KMS-11 (cell line): ENCODE measurements at regions not wholly inside any gene's neighbourhood (a gene's known extent, or its start where the extent isn't known, plus 50 kb on each side); places are given as distances from the start of the nearest gene placed in this dataset.

Experiments
- H2AFZ ChIP-seq: fragments of 200-600 bp; sonication (generic); 2 replicates; pipeline ENCODE4 v1.6.1; 2016; ENCODE audit warnings: antibody characterized with exemption, mixed run types, low read depth
- H3K27ac ChIP-seq: fragments of 200-600 bp; sonication (generic); 2 replicates; pipeline ENCODE4 v1.6.1; 2016; ENCODE audit warnings: mild to moderate bottlenecking, mixed run types
- H3K27me3 ChIP-seq: fragments of 200-600 bp; sonication (generic); 2 replicates; pipeline ENCODE4 v1.6.1; 2017; ENCODE audit warnings: mild to moderate bottlenecking, low read depth, mixed run types, moderate library complexity; ENCODE audit not compliant: insufficient read depth
- H3K36me3 ChIP-seq: fragments of 200-600 bp; sonication (generic); 2 replicates; pipeline ENCODE4 v1.6.1; 2017; ENCODE audit warnings: mild to moderate bottlenecking, mixed run types; ENCODE audit not compliant: insufficient read depth
- H3K4me1 ChIP-seq: fragments of 200-600 bp; sonication (generic); 2 replicates; pipeline ENCODE4 v1.6.1; 2016; ENCODE audit warnings: mild to moderate bottlenecking, low read depth, mixed run types; ENCODE audit not compliant: poor library complexity, severe bottlenecking
- H3K4me2 ChIP-seq: fragments of 200-600 bp; sonication (generic); 2 replicates; pipeline ENCODE4 v1.7.0; 2016; ENCODE audit warnings: mild to moderate bottlenecking, mixed run types
- H3K4me3 ChIP-seq: fragments of 200-600 bp; sonication (generic); IDR thresholded peaks from 2 replicates; pipeline ENCODE4 v1.6.1; 2017; ENCODE audit warnings: low read depth, low read length, mixed read lengths; ENCODE audit not compliant: insufficient read depth
- H3K79me2 ChIP-seq: fragments of 200-600 bp; sonication (generic); 2 replicates; pipeline ENCODE4 v1.6.1; 2016; ENCODE audit warnings: low read depth, mixed run types; ENCODE audit not compliant: insufficient read depth
- H3K9ac ChIP-seq: fragments of 200-600 bp; sonication (generic); 2 replicates; pipeline ENCODE4 v1.6.1; 2016; ENCODE audit warnings: mild to moderate bottlenecking, mixed run types
- H4K20me1 ChIP-seq: fragments of 200-600 bp; sonication (generic); 2 replicates; pipeline ENCODE4 v1.6.1; 2016; ENCODE audit warnings: mild to moderate bottlenecking, mixed run types; ENCODE audit not compliant: insufficient read depth
- CTCF ChIP-seq: fragments of 200-600 bp; sonication (generic); conservative IDR thresholded peaks from 2 replicates; pipeline ENCODE4 v1.6.1; 2017; ENCODE audit warnings: low read depth, mild to moderate bottlenecking, antibody characterized with exemption, low read length, moderate library complexity, mixed read lengths

GRCh38 chr18:53797998-53798495, 426.4 kb downstream of the MBD2 start:
- Histone ChIP-seq H3K4me2 (no peak overlapping the region), H3K27me3 (no peaks in the 10 kb centered on the region), H4K20me1 (no peaks in the 10 kb centered on the region), H3K9ac (no peak overlapping the region), H3K79me2 (no peaks in the 10 kb centered on the region), H3K4me3 (no peak overlapping the region), H3K4me1 (peaks cover 25% of the 10 kb centered on the region), H2AFZ (no peak overlapping the region), H3K27ac (no peak overlapping the region), H3K36me3 (no peaks in the 10 kb centered on the region)
- no peak for TF ChIP-seq CTCF

- H3K4me1 ChIP-seq = peaks cover 25% of the 10 kb centered on the region
- peak overlapping the region; percentile 4; the same call in 1 of the 2 replicates for H3K4me2 ChIP-seq
- no peak overlapping the region for H3K9ac ChIP-seq
- H3K36me3 ChIP-seq = no peaks in the 10 kb centered on the region
- no peaks in the 10 kb centered on the region for H3K79me2 ChIP-seq
- no peak for TF ChIP-seq CTCF
- H3K27ac ChIP-seq = no peak overlapping the region
- no peak overlapping the region for H2AFZ ChIP-seq
- H3K27me3 ChIP-seq = no peaks in the 10 kb centered on the region
- H3K4me3 ChIP-seq = no peak overlapping the region
- no peaks in the 10 kb centered on the region for H4K20me1 ChIP-seq
Measured at GRCh38 chr18:53796040-53796729, 428.3 kb downstream of the MBD2 start.

- Histone ChIP-seq H3K36me3 (no peaks in the 10 kb centered on the region), H3K4me1 (peaks cover 25% of the 10 kb centered on the region), H3K9ac (no peak overlapping the region), H3K27ac (no peak overlapping the region), H3K4me3 (no peak overlapping the region), H3K27me3 (no peaks in the 10 kb centered on the region), H3K79me2 (no peaks in the 10 kb centered on the region), H4K20me1 (no peaks in the 10 kb centered on the region), H2AFZ (no peak overlapping the region), H3K4me2 (peak overlapping the region; percentile 4; the same call in 1 of the 2 replicates)
- no peak for TF ChIP-seq CTCF
Measured at GRCh38 chr18:53795610-53796009, 428.9 kb downstream of the MBD2 start.

- Histone ChIP-seq H3K4me1 (peaks cover 25% of the 10 kb centered on the region), H3K27ac (no peak overlapping the region), H3K79me2 (no peaks in the 10 kb centered on the region), H3K4me3 (no peak overlapping the region), H3K4me2 (no peak overlapping the region), H3K9ac (no peak overlapping the region), H2AFZ (no peak overlapping the region), H3K36me3 (no peaks in the 10 kb centered on the region), H4K20me1 (no peaks in the 10 kb centered on the region), H3K27me3 (no peaks in the 10 kb centered on the region)
- no peak for TF ChIP-seq CTCF
Measured at GRCh38 chr18:53795061-53795460, 429.4 kb downstream of the MBD2 start.
